GM12892 (cell line): ENCODE measurements at regions not wholly inside any gene's neighbourhood (a gene's known extent, or its start where the extent isn't known, plus 50 kb on each side); places are given as distances from the start of the nearest gene placed in this dataset.

Source experiments
- POLR2A ChIP-seq: IDR thresholded peaks from 2 replicates; pipeline ENCODE4 v1.6.1; 2011; ENCODE audit warnings: low read depth, low read length, control low read depth
- POLR2AphosphoS5 ChIP-seq: IDR thresholded peaks from 2 replicates; pipeline ENCODE4 v1.6.1; 2011; ENCODE audit warnings: low read depth, low read length, control low read depth
- TAF1 ChIP-seq: IDR thresholded peaks from 2 replicates; pipeline ENCODE4 v1.6.1; 2011; ENCODE audit warnings: low read depth, mild to moderate bottlenecking, control low read depth, low read length, borderline replicate concordance

GRCh38 chr5:66518753-66519152 is 77.4 kb upstream of the MAST4 start:
- no peak for TF ChIP-seq TAF1
- TF ChIP-seq POLR2A, result no peak
- TF ChIP-seq POLR2AphosphoS5, result no peak
